ENCODE measurements at regions not wholly inside any gene's neighbourhood (a gene's known extent, or its start where the extent isn't known, plus 50 kb on each side); places are given as distances from the start of the nearest gene placed in this dataset.

- DNase-seq = no peak
These were observed 120.3 kb upstream of the MAFB start for GRCh38 chr20:40809361-40809760.

- DNase-seq = no peak
These were observed 121.4 kb upstream of the MAFB start for GRCh38 chr20:40810332-40811000.

- DNase-seq = no peak
These were observed 122.0 kb upstream of the MAFB start for GRCh38 chr20:40811004-40811403.

GRCh38 chr20:40811660-40812414 is 122.8 kb upstream of the MAFB start:
- DNase-seq = no peak

GRCh38 chr20:40812415-40812925 is 123.4 kb upstream of the MAFB start:
- no peak for DNase-seq

- DNase-seq = no peak
These were observed 124.0 kb upstream of the MAFB start for GRCh38 chr20:40813029-40813431.

GRCh38 chr20:40813708-40814630 is 124.9 kb upstream of the MAFB start:
- DNase-seq = no peak

GRCh38 chr20:40814631-40814960 is 125.6 kb upstream of the MAFB start:
- no peak for DNase-seq

- no peak for DNase-seq
These were observed 126.4 kb upstream of the MAFB start for GRCh38 chr20:40815156-40816038.

- no peak for DNase-seq
These were observed 127.0 kb upstream of the MAFB start for GRCh38 chr20:40816039-40816352.

- DNase-seq = no peak
These were observed 132.4 kb upstream of the MAFB start for GRCh38 chr20:40821429-40821828.

- no peak for DNase-seq
These were observed 137.7 kb upstream of the MAFB start for GRCh38 chr20:40826699-40827098.

GRCh38 chr20:40835321-40835720 is 146.3 kb upstream of the MAFB start:
- DNase-seq = no peak

GRCh38 chr20:40838509-40838908 is 149.5 kb upstream of the MAFB start:
- no peak for DNase-seq

- no peak for DNase-seq
These were observed 154.2 kb upstream of the MAFB start for GRCh38 chr20:40843251-40843650.

GRCh38 chr20:40844332-40844731 is 155.3 kb upstream of the MAFB start:
- no peak for DNase-seq

- no peak for DNase-seq
These were observed 159.1 kb upstream of the MAFB start for GRCh38 chr20:40848096-40848495.

GRCh38 chr20:40848526-40848925 is 159.5 kb upstream of the MAFB start:
- DNase-seq = no peak

GRCh38 chr20:40849456-40849855 is 160.4 kb upstream of the MAFB start:
- no peak for DNase-seq

GRCh38 chr20:40851051-40851450 is 162.0 kb upstream of the MAFB start:
- DNase-seq = no peak

- DNase-seq = no peak
These were observed 166.2 kb upstream of the MAFB start for GRCh38 chr20:40855269-40855668.

GRCh38 chr20:40856653-40857052 is 167.6 kb upstream of the MAFB start:
- DNase-seq = no peak

GRCh38 chr20:40860487-40860902 is 168.1 kb upstream of the TOP1 start:
- no peak for DNase-seq

Data from NK-92 treated with Interleukin-12 subunit alpha and Interleukin-12 subunit beta, amount 100 ng/mL, for 24 hours (cell line).